H1 (cell line): ENCODE measurements at regions not wholly inside any gene's neighbourhood (a gene's known extent, or its start where the extent isn't known, plus 50 kb on each side); places are given as distances from the start of the nearest gene placed in this dataset.

ENCODE experiments used
- CTCF ChIA-PET: fragments of 300-600 bp; sonication (Branson Sonifier 250); formaldehyde crosslinking; loops from one replicate; lab custom pipeline; 2021; ENCODE audit not compliant: partially characterized antibody; lab: Charles Lee
- POLR2A ChIA-PET: fragments of 300-600 bp; sonication (Branson Sonifier 250); formaldehyde crosslinking; loops from one replicate; lab custom pipeline; 2021; ENCODE audit warnings: inconsistent platforms; ENCODE audit not compliant: partially characterized antibody; lab: Charles Lee
- DNase-seq, 2 experiments: peaks; one replicate each; pipeline versions ENCODE4 v3.0.0 to v3.0.0-alpha.2; 2010 to 2022; ENCODE audit warnings: low spot score in 2 of 2, low read depth in 1 of 2, mixed read lengths in 1 of 2
- FAIRE-seq: peaks from 2 replicates; lab custom pipeline; 2011; peaks lifted over from hg19 to GRCh38; lab: Jason Lieb, UNC
- H2AFZ ChIP-seq: 2 replicates; pipeline ENCODE4 v1.8.1; 2012; ENCODE audit warnings: low read length, inconsistent platforms
- H2AK5ac ChIP-seq: 2 replicates; pipeline ENCODE4 v1.6.1; 2013; ENCODE audit warnings: low read depth, low read length
- H2BK120ac ChIP-seq: replicated peaks from 2 replicates; pipeline ENCODE3; 2013; ENCODE audit warnings: low read depth, low read length, inconsistent platforms
- H2BK12ac ChIP-seq: 2 replicates; pipeline ENCODE4 v1.6.1; 2013; ENCODE audit warnings: low read depth, low read length
- H2BK15ac ChIP-seq: 2 replicates; pipeline ENCODE4 v1.6.1; 2013; ENCODE audit warnings: low read length
- H2BK20ac ChIP-seq: 2 replicates; pipeline ENCODE4 v1.6.1; 2013; ENCODE audit warnings: low read length
- H2BK5ac ChIP-seq: 2 replicates; pipeline ENCODE4 v1.6.1; 2013; ENCODE audit warnings: low read depth, low read length
- H3K14ac ChIP-seq: 2 replicates; pipeline ENCODE4 v1.6.1; 2013; ENCODE audit warnings: inconsistent platforms; ENCODE audit not compliant: insufficient read length
- H3K18ac ChIP-seq: 2 replicates; pipeline ENCODE4 v1.6.1; 2013; ENCODE audit warnings: low read length; ENCODE audit errors: extremely low read depth
- H3K23ac ChIP-seq: 2 replicates; pipeline ENCODE4 v1.6.1; 2013; ENCODE audit warnings: inconsistent platforms; ENCODE audit not compliant: insufficient read length
- H3K23me2 ChIP-seq: 2 replicates; pipeline ENCODE4 v1.6.1; 2013; ENCODE audit warnings: low read depth, low read length
- H3K27ac ChIP-seq: 2 replicates; pipeline ENCODE4 v1.6.1; 2011; ENCODE audit warnings: low read depth, low read length, inconsistent platforms
- H3K27me3 ChIP-seq, 4 experiments: replicated peaks in 1 of 4; 1 replicate in 1 of 4; 2 replicates in 3 of 4; pipeline versions ENCODE4 v1.6.1 to v1.8.1; 2011 to 2013; ENCODE audit warnings: low read length in 3 of 4, mild to moderate bottlenecking in 3 of 4, inconsistent platforms in 2 of 4, mixed read lengths in 2 of 4, moderate library complexity in 1 of 4; ENCODE audit not compliant: control insufficient read depth in 3 of 4, insufficient read depth in 3 of 4; ENCODE audit errors: extremely low read depth in 1 of 4
- H3K36me3 ChIP-seq, 4 experiments: 2 replicates each; pipeline versions ENCODE4 v1.6.1 to v1.8.1; 2011 to 2013; ENCODE audit warnings: mild to moderate bottlenecking in 4 of 4, low read length in 3 of 4, moderate library complexity in 2 of 4, control low read depth in 1 of 4, inconsistent platforms in 1 of 4; ENCODE audit not compliant: insufficient read depth in 4 of 4, control insufficient read depth in 2 of 4
- H3K4ac ChIP-seq: replicated peaks from 2 replicates; pipeline ENCODE3; 2013; ENCODE audit warnings: low read length, low read depth, mixed read lengths, inconsistent platforms; ENCODE audit not compliant: insufficient read length
- H3K4me1 ChIP-seq, 4 experiments: replicated peaks in 1 of 4; 1 replicate in 1 of 4; 2 replicates in 3 of 4; pipeline versions ENCODE4 v1.6.1 to v1.8.1; 2011 to 2013; ENCODE audit warnings: low read length in 3 of 4, inconsistent platforms in 2 of 4, mixed read lengths in 1 of 4; ENCODE audit not compliant: insufficient read depth in 4 of 4, control insufficient read depth in 3 of 4
- H3K4me2 ChIP-seq, 2 experiments: 2 replicates each; pipeline versions ENCODE4 v1.6.1 to v1.8.1; 2011 to 2013; ENCODE audit warnings: low read depth in 2 of 2, low read length in 2 of 2, control low read depth in 1 of 2, inconsistent platforms in 1 of 2, mild to moderate bottlenecking in 1 of 2; ENCODE audit not compliant: insufficient read depth in 1 of 2
- H3K4me3 ChIP-seq, 4 experiments: fragments of 200-600, 300-600 bp in 1 of 4; sonication (generic), shearing (Covaris generic), sonication (Bioruptor Twin) in 1 of 4; 2 replicates each; pipeline versions ENCODE4 v1.5.1 to v1.8.1; 2011 to 2016; ENCODE audit warnings: low read length in 4 of 4, low read depth in 3 of 4, control low read depth in 2 of 4, inconsistent platforms in 2 of 4, mild to moderate bottlenecking in 2 of 4, mixed read lengths in 1 of 4, moderate library complexity in 1 of 4; ENCODE audit not compliant: insufficient read depth in 2 of 4; ENCODE audit errors: extremely low read depth in 1 of 4
- H3K56ac ChIP-seq: replicated peaks from 2 replicates; pipeline ENCODE3; 2013; ENCODE audit warnings: low read depth, mild to moderate bottlenecking, mixed read lengths, low read length, inconsistent platforms; ENCODE audit not compliant: insufficient read length
- H3K79me1 ChIP-seq: 2 replicates; pipeline ENCODE4 v1.6.1; 2013; ENCODE audit warnings: low read depth, low read length, control low read depth
- H3K79me2 ChIP-seq, 2 experiments: 2 replicates each; pipeline versions ENCODE4 v1.6.1 to v1.8.1; 2012 to 2013; ENCODE audit warnings: low read length in 2 of 2, mild to moderate bottlenecking in 2 of 2, inconsistent platforms in 1 of 2; ENCODE audit not compliant: insufficient read depth in 2 of 2, control insufficient read depth in 1 of 2
- H3K9ac ChIP-seq, 4 experiments: replicated peaks in 1 of 4; 1 replicate in 1 of 4; 2 replicates in 3 of 4; pipeline versions ENCODE4 v1.6.1 to v1.8.1; 2011 to 2013; ENCODE audit warnings: low read depth in 3 of 4, low read length in 3 of 4, control low read depth in 2 of 4, mild to moderate bottlenecking in 2 of 4, moderate library complexity in 2 of 4, inconsistent platforms in 1 of 4; ENCODE audit errors: extremely low read depth in 1 of 4
- H3K9me3 ChIP-seq, 2 experiments: 2 replicates each; pipeline versions ENCODE4 v1.6.1 to v1.8.1; 2012 to 2013; ENCODE audit warnings: mild to moderate bottlenecking in 2 of 2, moderate library complexity in 2 of 2, control low read depth in 1 of 2, inconsistent platforms in 1 of 2, low read depth in 1 of 2, low read length in 1 of 2, mixed read lengths in 1 of 2; ENCODE audit not compliant: insufficient read depth in 2 of 2
- H4K20me1 ChIP-seq, 2 experiments: replicated peaks in 1 of 2; 2 replicates each; pipeline versions ENCODE3 to v1.8.1; 2011 to 2013; ENCODE audit warnings: inconsistent platforms in 2 of 2, low read length in 2 of 2, mild to moderate bottlenecking in 1 of 2; ENCODE audit not compliant: insufficient read depth in 2 of 2, control insufficient read depth in 1 of 2
- H4K5ac ChIP-seq: 2 replicates; pipeline ENCODE4 v1.6.1; 2013; ENCODE audit warnings: low read length, low read depth, mixed read lengths, inconsistent platforms; ENCODE audit not compliant: insufficient read length
- H4K8ac ChIP-seq: 2 replicates; pipeline ENCODE4 v1.8.0; 2013; ENCODE audit warnings: mild to moderate bottlenecking, moderate library complexity, low read length, inconsistent platforms; ENCODE audit not compliant: insufficient read depth; ENCODE audit errors: extremely low read depth
- H4K91ac ChIP-seq: replicated peaks from 2 replicates; pipeline ENCODE3; 2013; ENCODE audit warnings: low read length, mixed read lengths, inconsistent platforms; ENCODE audit not compliant: insufficient read length
- TEAD4 ChIP-seq: IDR thresholded peaks from 2 replicates; pipeline ENCODE4 v1.6.1; 2012; ENCODE audit warnings: low read depth, low read length, inconsistent platforms, mixed read lengths
- ZNF274 ChIP-seq: IDR thresholded peaks from 2 replicates; pipeline ENCODE4 v1.7.0; 2012; ENCODE audit warnings: low read length, borderline replicate concordance; ENCODE audit errors: extremely low read depth
- WGBS, 2 experiments: shearing (Covaris generic) in 1 of 2; methylation state at CpG; one replicate each; pipeline versions ENCODE4 v1.1.6 to v1.1.7; 2013 to 2015; ENCODE audit warnings: low lambda C conversion rate in 2 of 2, mixed read lengths in 2 of 2, inconsistent platforms in 1 of 2, low coverage in 1 of 2, missing lambda C conversion rate in 1 of 2; ENCODE audit not compliant: insufficient replicate concordance in 2 of 2, insufficient coverage in 1 of 2, insufficient read length in 1 of 2; ENCODE audit errors: extremely low coverage in 1 of 2, missing lambda C conversion rate in 1 of 2; 5-methylcytosine and 5-hydroxymethylcytosine counted together

- H3K27ac ChIP-seq: no peak overlapping the region
- no peaks in the 10 kb centered on the region for H3K9me3 ChIP-seq
- no peaks in the 10 kb centered on the region for H3K79me2 ChIP-seq
- no peak overlapping the region for H2BK20ac ChIP-seq
- H3K79me1 ChIP-seq: no peaks in the 10 kb centered on the region
- no peak overlapping the region for H4K8ac ChIP-seq
- no peaks in the 10 kb centered on the region for H3K27me3 ChIP-seq
- no peak overlapping the region for H3K18ac ChIP-seq
- POLR2A ChIA-PET: no interaction called here
- CTCF ChIA-PET: no interaction called here
- H3K14ac ChIP-seq: no peak overlapping the region
- no peaks in the 10 kb centered on the region for H3K23me2 ChIP-seq
- no peak overlapping the region for H3K4me2 ChIP-seq
- no peak overlapping the region for H2AK5ac ChIP-seq
- H2BK5ac ChIP-seq: no peak overlapping the region
- TF ChIP-seq ZNF274: no peak
- TF ChIP-seq TEAD4: no peak
- H3K4me1 ChIP-seq: peaks cover 0 to 4% (median 1%) of the 10 kb centered on the region in 4 experiments; a peak in 1 of 7 replicates
- no peak overlapping the region for H2BK15ac ChIP-seq
- no peak overlapping the region for H3K56ac ChIP-seq
- DNase-seq (no peak), FAIRE-seq (no peak)
- H3K23ac ChIP-seq: no peak overlapping the region
- no peak overlapping the region for H3K9ac ChIP-seq
- no peak overlapping the region for H2BK12ac ChIP-seq
- no peak overlapping the region for H2AFZ ChIP-seq
- 95% methylated on average over 4 of the region's 4 CpGs; no CpG with 5 or more reads in 1 of the 2 experiments for WGBS, 2 experiments
- no peaks in the 10 kb centered on the region for H3K36me3 ChIP-seq
- H2BK120ac ChIP-seq: no peak overlapping the region
- H3K4ac ChIP-seq: no peak overlapping the region
- H4K91ac ChIP-seq: no peak overlapping the region
- H4K5ac ChIP-seq: no peak overlapping the region
- H4K20me1 ChIP-seq: no peaks in the 10 kb centered on the region
- H3K4me3 ChIP-seq: no peak overlapping the region
These were observed 223.5 kb upstream of the TTC14 start for GRCh38 chr3:180378496-180378895.
